ENCODE measurements at regions not wholly inside any gene's neighbourhood (a gene's known extent, or its start where the extent isn't known, plus 50 kb on each side); places are given as distances from the start of the nearest gene placed in this dataset.
A peak's percentile ranks its signal among the peaks of the same experiment; 100 is the strongest.
"Not testable (repeated sequence)": the region's sequence is repeated elsewhere in the genome, so short reads cannot be mapped to it uniquely, and the experiment has no call there.

- H3K4me3 ChIP-seq (ENCODE audit: low read depth, low read length): no peak overlapping the region
- TF ChIP-seq, protein P1, sequence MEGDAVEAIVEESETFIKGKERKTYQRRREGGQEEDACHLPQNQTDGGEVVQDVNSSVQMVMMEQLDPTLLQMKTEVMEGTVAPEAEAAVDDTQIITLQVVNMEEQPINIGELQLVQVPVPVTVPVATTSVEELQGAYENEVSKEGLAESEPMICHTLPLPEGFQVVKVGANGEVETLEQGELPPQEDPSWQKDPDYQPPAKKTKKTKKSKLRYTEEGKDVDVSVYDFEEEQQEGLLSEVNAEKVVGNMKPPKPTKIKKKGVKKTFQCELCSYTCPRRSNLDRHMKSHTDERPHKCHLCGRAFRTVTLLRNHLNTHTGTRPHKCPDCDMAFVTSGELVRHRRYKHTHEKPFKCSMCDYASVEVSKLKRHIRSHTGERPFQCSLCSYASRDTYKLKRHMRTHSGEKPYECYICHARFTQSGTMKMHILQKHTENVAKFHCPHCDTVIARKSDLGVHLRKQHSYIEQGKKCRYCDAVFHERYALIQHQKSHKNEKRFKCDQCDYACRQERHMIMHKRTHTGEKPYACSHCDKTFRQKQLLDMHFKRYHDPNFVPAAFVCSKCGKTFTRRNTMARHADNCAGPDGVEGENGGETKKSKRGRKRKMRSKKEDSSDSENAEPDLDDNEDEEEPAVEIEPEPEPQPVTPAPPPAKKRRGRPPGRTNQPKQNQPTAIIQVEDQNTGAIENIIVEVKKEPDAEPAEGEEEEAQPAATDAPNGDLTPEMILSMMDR (IDR thresholded peaks at IDR 0.05; ENCODE audit: low read depth, low read length): no peak
- no peak for TF ChIP-seq MYC (IDR thresholded peaks at IDR 0.05; ENCODE audit: low read depth, low read length)
- DNase-seq (ENCODE audit: low read depth): peak; percentile 11
Measured at GRCh38 chr1:197985351-197985750, 68.2 kb downstream of the LHX9 start.

DNA sequence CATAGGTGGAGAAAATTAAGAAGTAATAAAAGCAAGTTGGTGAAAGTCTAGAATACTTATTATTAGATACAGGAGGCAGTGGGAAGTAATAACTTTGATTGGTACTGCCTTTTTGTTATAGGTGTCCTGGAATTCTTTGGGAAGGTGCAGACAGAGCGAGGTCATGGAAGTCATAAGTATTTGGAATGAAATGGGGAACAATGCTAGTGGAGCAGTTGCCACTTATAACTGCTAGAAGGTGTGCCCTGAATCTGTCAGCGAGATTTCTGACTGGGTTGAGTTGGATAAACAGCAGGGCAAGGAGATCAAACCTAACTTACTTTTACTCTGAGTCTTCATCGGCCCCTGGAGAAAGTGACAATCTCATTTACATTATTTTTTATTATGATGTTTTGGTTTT lies 69.6 kb downstream of the LHX9 start:
- H3K4me3 ChIP-seq (ENCODE audit: low read depth, low read length): no peak overlapping the region
- DNase-seq (ENCODE audit: low read depth): no peak
- no peak for TF ChIP-seq MYC (IDR thresholded peaks at IDR 0.05; ENCODE audit: low read depth, low read length)

DNA sequence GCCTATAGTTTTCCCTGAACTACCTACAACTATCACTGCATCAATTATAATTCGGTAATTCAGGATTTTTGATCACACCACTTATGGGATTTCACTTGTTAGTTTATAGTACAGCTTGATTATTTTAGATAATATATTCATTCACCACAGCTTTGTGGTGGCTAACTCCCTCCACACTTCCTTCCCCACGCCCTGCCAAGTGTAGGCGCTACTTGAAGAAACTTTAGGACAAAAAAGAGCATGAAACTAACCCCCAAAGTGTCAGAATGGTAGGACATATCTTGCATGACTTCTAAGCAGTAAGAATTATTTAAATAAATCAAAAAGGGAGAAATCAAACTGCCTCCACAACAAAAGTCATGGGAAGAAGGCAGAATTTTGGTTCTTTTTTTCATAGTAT lies 70.1 kb downstream of the LHX9 start:
- no peak overlapping the region for H3K4me3 ChIP-seq (ENCODE audit: low read depth, low read length)
- TF ChIP-seq MAX (IDR thresholded peaks at IDR 0.05; ENCODE audit: low read depth, low read length) (no peak), MYC (IDR thresholded peaks at IDR 0.05; ENCODE audit: low read depth, low read length) (no peak), POLR2A (IDR thresholded peaks at IDR 0.05; ENCODE audit: extremely low read depth, insufficient read length) (no peak)
- TF ChIP-seq, protein P1 (IDR thresholded peaks at IDR 0.05; ENCODE audit: low read depth, low read length): no peak
- no peak for DNase-seq (ENCODE audit: low read depth)

DNA sequence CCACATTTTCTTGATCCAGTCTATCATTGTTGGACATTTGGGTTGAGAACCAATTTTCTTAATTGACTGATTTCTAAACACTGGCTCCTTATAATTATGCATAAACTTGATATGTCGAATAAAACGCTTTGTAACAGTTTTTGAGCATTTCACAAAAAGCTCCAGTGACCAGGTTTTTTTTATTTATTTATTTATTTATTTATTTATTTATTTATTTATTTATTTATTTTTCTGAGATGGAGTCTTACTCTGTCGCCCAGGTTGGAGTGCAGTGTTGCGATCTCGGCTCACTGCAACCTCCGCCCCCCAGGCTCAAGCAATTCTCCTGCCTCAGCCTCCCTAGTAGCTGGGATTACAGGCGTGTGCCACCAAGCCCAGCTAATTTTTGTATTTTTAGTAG lies 71.4 kb downstream of the LHX9 start:
- not testable (repeated sequence) for H3K4me3 ChIP-seq (ENCODE audit: low read depth, low read length); DNase-seq (ENCODE audit: low read depth)

GRCh38 chr1:197989058-197989457 lies 71.9 kb downstream of the LHX9 start:
- H3K4me3 ChIP-seq (ENCODE audit: low read depth, low read length): no peak overlapping the region
- TF ChIP-seq, protein P1 (IDR thresholded peaks at IDR 0.05; ENCODE audit: low read depth, low read length): no peak
- TF ChIP-seq MYC (IDR thresholded peaks at IDR 0.05; ENCODE audit: low read depth, low read length) (no peak), MAX (IDR thresholded peaks at IDR 0.05; ENCODE audit: low read depth, low read length) (no peak), POLR2A (IDR thresholded peaks at IDR 0.05; ENCODE audit: extremely low read depth, insufficient read length) (no peak)
- DNase-seq (ENCODE audit: low read depth): peak; percentile 4

GRCh38 chr1:197991594-197991993 lies 74.4 kb downstream of the LHX9 start:
- no peak overlapping the region for H3K4me3 ChIP-seq (ENCODE audit: low read depth, low read length)
- DNase-seq (ENCODE audit: low read depth): no peak
- TF ChIP-seq POLR2A (IDR thresholded peaks at IDR 0.05; ENCODE audit: extremely low read depth, insufficient read length) (no peak), MAX (IDR thresholded peaks at IDR 0.05; ENCODE audit: low read depth, low read length) (no peak), MYC (IDR thresholded peaks at IDR 0.05; ENCODE audit: low read depth, low read length) (no peak)
- TF ChIP-seq, protein P1 (IDR thresholded peaks at IDR 0.05; ENCODE audit: low read depth, low read length): no peak

DNA sequence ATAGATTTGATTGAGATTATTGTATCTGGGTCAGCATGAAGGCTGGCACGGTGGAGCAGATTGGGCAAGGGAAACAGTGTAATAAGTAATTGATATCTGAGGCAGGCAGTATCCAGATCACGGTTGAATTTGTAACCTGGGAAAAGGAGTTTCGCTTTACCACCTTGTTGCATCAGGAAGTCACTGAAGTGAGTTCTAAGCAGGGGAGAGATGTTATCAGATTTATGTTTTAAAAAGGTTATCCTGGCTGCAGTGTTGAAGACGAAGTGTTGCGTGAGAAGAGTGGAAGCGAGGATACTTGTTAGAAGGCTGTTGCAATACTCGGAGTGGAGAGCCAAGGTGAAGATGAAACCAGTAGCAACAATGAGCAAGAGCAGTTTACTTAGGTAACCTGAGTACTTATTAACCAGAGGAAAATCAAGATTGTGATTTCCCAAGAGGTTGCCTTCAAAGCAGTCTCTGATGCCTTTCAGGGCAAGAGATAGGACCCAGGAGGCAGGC lies 77.8 kb downstream of the LHX9 start:
- TF ChIP-seq MAX (IDR thresholded peaks at IDR 0.05; ENCODE audit: low read depth, low read length) (no peak), MYC (IDR thresholded peaks at IDR 0.05; ENCODE audit: low read depth, low read length) (no peak), POLR2A (IDR thresholded peaks at IDR 0.05; ENCODE audit: extremely low read depth, insufficient read length) (no peak)
- TF ChIP-seq, protein P1 (IDR thresholded peaks at IDR 0.05; ENCODE audit: low read depth, low read length): no peak
- no peak for DNase-seq (ENCODE audit: low read depth)
- no peak overlapping the region for H3K4me3 ChIP-seq (ENCODE audit: low read depth, low read length)
